ENCODE measurements at regions not wholly inside any gene's neighbourhood (a gene's known extent, or its start where the extent isn't known, plus 50 kb on each side); places are given as distances from the start of the nearest gene placed in this dataset.

DNA sequence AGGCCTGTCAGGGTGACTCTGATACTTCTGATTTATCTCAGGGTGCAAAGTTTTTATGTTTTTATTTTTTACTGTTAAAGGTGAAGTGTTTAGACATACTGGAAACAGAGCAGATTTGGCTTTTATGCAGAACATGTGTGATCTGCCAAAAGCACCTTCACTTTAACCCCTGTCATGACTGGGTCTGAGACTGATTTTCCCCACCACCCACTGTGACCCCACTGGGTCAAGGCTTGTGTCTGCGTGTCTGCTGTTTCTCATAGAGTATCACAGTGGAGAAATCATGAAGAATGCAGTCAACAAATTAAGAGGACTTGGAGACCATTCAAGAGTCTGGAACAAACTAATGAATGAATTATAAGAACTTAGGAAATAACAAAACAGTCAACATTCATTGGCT is 131.2 kb downstream of the SPTSSA start:
- TF ChIP-seq CTCF (conservative IDR thresholded peaks at IDR 0.05 in 1 of 2, IDR thresholded peaks at IDR 0.05 in 1 of 2; ENCODE audit: low read depth in 1 of 2, low read length in 2 of 2) (no peak), EZH2 (IDR thresholded peaks at IDR 0.05; ENCODE audit: low read length, missing control alignments) (no peak)
